ENCODE measurements at regions not wholly inside any gene's neighbourhood (a gene's known extent, or its start where the extent isn't known, plus 50 kb on each side); places are given as distances from the start of the nearest gene placed in this dataset.

- Histone ChIP-seq H3K36me3 (ENCODE audit: control insufficient read depth in 2 of 4, insufficient read depth in 4 of 4, low read length in 3 of 4) (no peaks in the 10 kb centered on the region; a peak in 1 of 8 replicates), H3K23me2 (ENCODE audit: low read depth, low read length) (no peaks in the 10 kb centered on the region), H3K9ac (replicated peaks in 1 of 4; ENCODE audit: extremely low read depth in 1 of 4, low read depth in 3 of 4, low read length in 3 of 4) (no peak overlapping the region), H3K79me1 (ENCODE audit: low read depth, low read length) (no peaks in the 10 kb centered on the region), H2BK20ac (ENCODE audit: low read length) (no peak overlapping the region), H3K79me2 (ENCODE audit: control insufficient read depth in 1 of 2, insufficient read depth in 2 of 2, low read length in 2 of 2) (no peaks in the 10 kb centered on the region), H4K91ac (replicated peaks; ENCODE audit: insufficient read length, low read length) (no peak overlapping the region), H3K4ac (replicated peaks; ENCODE audit: insufficient read length, low read depth, low read length) (no peak overlapping the region), H3K4me3 (ENCODE audit: extremely low read depth in 1 of 4, insufficient read depth in 2 of 4, low read depth in 3 of 4, low read length in 4 of 4) (no peak overlapping the region), H4K20me1 (replicated peaks in 1 of 2; ENCODE audit: control insufficient read depth in 1 of 2, insufficient read depth in 2 of 2, low read length in 2 of 2) (no peaks in the 10 kb centered on the region), H4K8ac (ENCODE audit: extremely low read depth, insufficient read depth, low read length) (no peak overlapping the region), H3K18ac (ENCODE audit: extremely low read depth, low read length) (no peak overlapping the region), H3K56ac (replicated peaks; ENCODE audit: insufficient read length, low read depth, low read length) (no peak overlapping the region), H3K4me1 (replicated peaks in 1 of 4; ENCODE audit: control insufficient read depth in 3 of 4, insufficient read depth in 4 of 4, low read length in 3 of 4) (no peaks in the 10 kb centered on the region; a peak in 2 of 7 replicates), H3K4me2 (ENCODE audit: insufficient read depth in 1 of 2, low read depth in 2 of 2, low read length in 2 of 2) (no peak overlapping the region), H3K27me3 (replicated peaks in 1 of 4; ENCODE audit: control insufficient read depth in 3 of 4, extremely low read depth in 1 of 4, insufficient read depth in 3 of 4, low read length in 3 of 4) (no peaks in the 10 kb centered on the region), H2BK120ac (replicated peaks; ENCODE audit: low read depth, low read length) (no peak overlapping the region), H2AK5ac (ENCODE audit: low read depth, low read length) (no peak overlapping the region), H3K23ac (ENCODE audit: insufficient read length) (no peak overlapping the region), H2BK12ac (ENCODE audit: low read depth, low read length) (no peak overlapping the region), H3K14ac (ENCODE audit: insufficient read length) (no peak overlapping the region), H2BK15ac (ENCODE audit: low read length) (no peak overlapping the region), H2BK5ac (ENCODE audit: low read depth, low read length) (no peak overlapping the region), H2AFZ (ENCODE audit: low read length) (peak overlapping the region; percentile 25; the same call in 1 of the 2 replicates), H4K5ac (ENCODE audit: insufficient read length, low read depth, low read length) (no peak overlapping the region), H3K9me3 (ENCODE audit: insufficient read depth in 2 of 2, low read depth in 1 of 2, low read length in 1 of 2) (no peaks in the 10 kb centered on the region), H3K27ac (ENCODE audit: low read depth, low read length) (no peak overlapping the region)
- FAIRE-seq (no peak), DNase-seq (ENCODE audit: low read depth in 1 of 2, low spot score in 2 of 2) (no peak)
- ChIA-PET POLR2A (ENCODE audit: partially characterized antibody) (no interaction called here), CTCF (ENCODE audit: partially characterized antibody) (interaction anchor here (0.6 to 1.2 kb wide), 2 partner anchors 410 to 566 kb away, joined by 3 read pairs; no protein-coding TSS in a partner anchor)
- TF ChIP-seq RAD21 (IDR thresholded peaks at IDR 0.05 in 1 of 2, conservative IDR thresholded peaks at IDR 0.05 in 1 of 2; ENCODE audit: low read depth in 2 of 2, low read length in 2 of 2) (no peak), EP300 (IDR thresholded peaks at IDR 0.05; ENCODE audit: borderline replicate concordance in 1 of 2, low read depth in 2 of 2, low read length in 2 of 2) (no peak), KDM4A (IDR thresholded peaks at IDR 0.05; ENCODE audit: low read depth, low read length, severe bottlenecking) (no peak), POLR2AphosphoS5 (IDR thresholded peaks at IDR 0.05; ENCODE audit: low read depth, low read length) (no peak), ZNF274 (IDR thresholded peaks at IDR 0.05; ENCODE audit: borderline replicate concordance, extremely low read depth, low read length) (no peak), GABPA (IDR thresholded peaks at IDR 0.05; ENCODE audit: borderline replicate concordance, insufficient read depth, low read length) (no peak), TBP (IDR thresholded peaks at IDR 0.05; ENCODE audit: low read depth, low read length) (no peak), HDAC2 (IDR thresholded peaks at IDR 0.05; ENCODE audit: borderline replicate concordance in 1 of 2, low read depth in 2 of 2, low read length in 2 of 2) (no peak), TAF7 (optimal IDR thresholded peaks at IDR 0.05; ENCODE audit: borderline replicate concordance, low read depth, low read length) (no peak), RBBP5 (IDR thresholded peaks at IDR 0.05; ENCODE audit: borderline replicate concordance, low read depth, low read length) (no peak), JUND (IDR thresholded peaks at IDR 0.05; ENCODE audit: low read length) (no peak), POLR2A (IDR thresholded peaks at IDR 0.05; ENCODE audit: control extremely low read depth in 1 of 2, low read depth in 2 of 2, low read length in 2 of 2) (no peak)
- 79% methylated on average over 5 of the region's 5 CpGs; no CpG with 5 or more reads in 1 of the 2 experiments for WGBS, 2 experiments (ENCODE audit: extremely low coverage in 1 of 2, insufficient coverage in 1 of 2, insufficient read length in 1 of 2, insufficient replicate concordance in 2 of 2, low coverage in 1 of 2, low lambda C conversion rate in 2 of 2, missing lambda C conversion rate in 1 of 2)
These were observed 336.7 kb upstream of the ZFHX3 start for GRCh38 chr16:73384506-73385089.

All from H1 (cell line).